CD4-positive, alpha-beta T cell (primary cell): ENCODE measurements at regions not wholly inside any gene's neighbourhood (a gene's known extent, or its start where the extent isn't known, plus 50 kb on each side); places are given as distances from the start of the nearest gene placed in this dataset.

Experiments used
- ATAC-seq: fragments of 200-7000 bp; cut with Tn5 transposase; one replicate; pipeline ENCODE4 v1.10.0; 2022; ENCODE audit warnings: mild to moderate bottlenecking; ENCODE audit not compliant: poor library complexity
- CTCF ChIA-PET: fragments of 350-600 bp; sonication (Branson Sonifier 250); formaldehyde crosslinking; loops from one replicate; lab custom pipeline; 2021; ENCODE audit warnings: antibody characterized with exemption, inconsistent platforms; lab: Charles Lee
- POLR2A ChIA-PET: fragments of 350-600 bp; sonication (Branson Sonifier 250); formaldehyde crosslinking; loops from one replicate; lab custom pipeline; 2021; ENCODE audit warnings: antibody characterized with exemption, inconsistent platforms; lab: Charles Lee
- DNase-seq, 14 experiments: peaks; one replicate each; pipeline ENCODE4 v3.0.0-alpha.2; 2013 to 2020; ENCODE audit warnings: mixed read lengths in 2 of 14
- H3K27ac ChIP-seq, 2 donors: one replicate each; pipeline versions ENCODE4 v1.5.1 to v1.7.0; 2013; ENCODE audit warnings: low read length in 2 of 2, low read depth in 1 of 2, mild to moderate bottlenecking in 1 of 2
- H3K27me3 ChIP-seq, 2 experiments: 1 replicate in 1 of 2; 2 replicates in 1 of 2; pipeline versions ENCODE4 v1.6.1 to v1.7.0; 2013; ENCODE audit warnings: low read length in 2 of 2, control low read depth in 1 of 2, mild to moderate bottlenecking in 1 of 2, moderate library complexity in 1 of 2; ENCODE audit not compliant: insufficient read depth in 2 of 2, control insufficient read depth in 1 of 2
- H3K36me3 ChIP-seq: one replicate; pipeline ENCODE4 v1.6.1; 2013; ENCODE audit warnings: low read length, control low read depth; ENCODE audit not compliant: insufficient read depth
- H3K4me1 ChIP-seq: one replicate; pipeline ENCODE4 v1.6.1; 2013; ENCODE audit warnings: low read length, control low read depth; ENCODE audit not compliant: insufficient read depth
- H3K4me3 ChIP-seq: one replicate; pipeline ENCODE4 v1.5.1; 2013; ENCODE audit warnings: mild to moderate bottlenecking, low read length, moderate library complexity
- H3K9me3 ChIP-seq, 2 experiments: 1 replicate in 1 of 2; 2 replicates in 1 of 2; pipeline versions ENCODE4 v1.6.1 to v1.7.0; 2013; ENCODE audit warnings: low read length in 2 of 2, mild to moderate bottlenecking in 2 of 2, control low read depth in 1 of 2, moderate library complexity in 1 of 2; ENCODE audit not compliant: control insufficient read depth in 1 of 2, insufficient read depth in 1 of 2
- H3K27ac Mint-ChIP-seq: one replicate; pipeline ENCODE4 v1.8.0; 2020; ENCODE audit warnings: mixed read lengths
- H3K27me3 Mint-ChIP-seq: one replicate; pipeline ENCODE4 v1.8.0; 2021; ENCODE audit warnings: mixed read lengths
- H3K36me3 Mint-ChIP-seq: one replicate; pipeline ENCODE4 v1.8.0; 2021; ENCODE audit warnings: low read depth, mixed read lengths
- H3K4me1 Mint-ChIP-seq: one replicate; pipeline ENCODE4 v1.8.0; 2021; ENCODE audit warnings: low read depth, mixed read lengths
- H3K4me3 Mint-ChIP-seq: one replicate; pipeline ENCODE4 v1.8.0; 2020; ENCODE audit warnings: mild to moderate bottlenecking, mixed read lengths
- H3K9me3 Mint-ChIP-seq: one replicate; pipeline ENCODE4 v1.8.0; 2020; ENCODE audit warnings: mixed read lengths
- intact Hi-C, 2 experiments: fragments of 100-400 bp; cut with DNase I in 1 of 2; cut with micrococcal nuclease in 1 of 2; formaldehyde crosslinking; loops; one replicate each; pipeline versions ENCODE4 v1.15.1 to v1.9.0; 2023 to 2025; cut with DNase I, micrococcal nuclease
- TF ChIP-seq, protein P1 (sequence below): fragments of 200-600 bp; IDR thresholded peaks from one replicate; pipeline ENCODE4 v1.8.0; 2022; ENCODE audit warnings: antibody characterized with exemption, mild to moderate bottlenecking

DNA sequence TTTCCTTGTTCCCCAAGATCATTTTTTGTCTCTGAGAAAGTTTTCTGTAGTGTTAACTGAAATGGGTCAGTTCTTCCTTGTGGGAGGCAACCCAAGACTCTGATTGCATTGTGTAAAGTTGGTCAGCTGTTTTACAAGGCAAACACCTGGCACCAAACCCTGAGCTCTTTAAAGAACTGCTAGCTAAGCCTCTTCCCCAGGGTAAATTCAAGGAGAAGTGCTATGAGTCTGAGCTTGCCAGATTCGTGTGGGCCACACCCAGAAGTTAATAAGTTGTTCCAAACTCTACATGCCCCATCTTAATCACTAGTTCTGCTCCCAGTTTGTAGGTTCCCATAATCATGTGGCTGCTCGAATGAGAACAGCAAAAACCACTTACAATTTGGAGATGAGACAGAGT is 214.5 kb downstream of the BTG1 start:
- no peak for ATAC-seq
- TF ChIP-seq, protein P1, sequence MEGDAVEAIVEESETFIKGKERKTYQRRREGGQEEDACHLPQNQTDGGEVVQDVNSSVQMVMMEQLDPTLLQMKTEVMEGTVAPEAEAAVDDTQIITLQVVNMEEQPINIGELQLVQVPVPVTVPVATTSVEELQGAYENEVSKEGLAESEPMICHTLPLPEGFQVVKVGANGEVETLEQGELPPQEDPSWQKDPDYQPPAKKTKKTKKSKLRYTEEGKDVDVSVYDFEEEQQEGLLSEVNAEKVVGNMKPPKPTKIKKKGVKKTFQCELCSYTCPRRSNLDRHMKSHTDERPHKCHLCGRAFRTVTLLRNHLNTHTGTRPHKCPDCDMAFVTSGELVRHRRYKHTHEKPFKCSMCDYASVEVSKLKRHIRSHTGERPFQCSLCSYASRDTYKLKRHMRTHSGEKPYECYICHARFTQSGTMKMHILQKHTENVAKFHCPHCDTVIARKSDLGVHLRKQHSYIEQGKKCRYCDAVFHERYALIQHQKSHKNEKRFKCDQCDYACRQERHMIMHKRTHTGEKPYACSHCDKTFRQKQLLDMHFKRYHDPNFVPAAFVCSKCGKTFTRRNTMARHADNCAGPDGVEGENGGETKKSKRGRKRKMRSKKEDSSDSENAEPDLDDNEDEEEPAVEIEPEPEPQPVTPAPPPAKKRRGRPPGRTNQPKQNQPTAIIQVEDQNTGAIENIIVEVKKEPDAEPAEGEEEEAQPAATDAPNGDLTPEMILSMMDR: no peak
- H3K4me1 Mint-ChIP-seq: peaks cover 4% of the 10 kb centered on the region
- H3K27ac Mint-ChIP-seq: no peak overlapping the region
- intact Hi-C loops: no loop called here
- H3K4me1 ChIP-seq: no peaks in the 10 kb centered on the region
- no peak overlapping the region for H3K4me3 ChIP-seq
- no peaks in the 10 kb centered on the region for H3K27me3 Mint-ChIP-seq
- no peak overlapping the region for H3K4me3 Mint-ChIP-seq
- CTCF ChIA-PET: interaction anchor here (0.6 kb wide), 1 partner anchor 560 kb away, joined by 3 read pairs; no protein-coding TSS in a partner anchor
- no peak overlapping the region for H3K27ac ChIP-seq
- no peaks in the 10 kb centered on the region for H3K36me3 Mint-ChIP-seq
- no peak for DNase-seq
- H3K27me3 ChIP-seq: no peaks in the 10 kb centered on the region
- no peaks in the 10 kb centered on the region for H3K9me3 Mint-ChIP-seq
- no peaks in the 10 kb centered on the region for H3K36me3 ChIP-seq
- POLR2A ChIA-PET: interaction anchor here (1.9 kb wide), 1 partner anchor 55 kb away, joined by 7 read pairs; no protein-coding TSS in a partner anchor
- no peaks in the 10 kb centered on the region for H3K9me3 ChIP-seq

DNA sequence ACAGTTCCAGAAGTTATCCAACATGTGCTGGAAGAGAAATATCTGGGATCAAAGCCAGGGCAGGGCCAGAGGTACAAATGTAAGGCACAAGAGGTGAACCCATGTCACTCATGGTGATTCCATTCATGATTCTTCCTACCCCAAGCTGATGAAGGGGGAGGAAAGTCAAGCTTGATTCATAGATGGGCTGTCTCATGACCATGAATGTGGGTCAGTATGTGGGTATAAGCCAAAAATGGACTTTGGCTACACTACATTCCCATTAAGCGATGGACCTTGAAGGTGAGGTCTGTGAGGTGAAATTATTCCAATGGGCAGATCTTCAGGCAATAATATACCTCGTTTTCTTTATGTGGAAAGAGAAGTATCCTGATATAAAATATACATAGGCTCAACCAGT is 217.1 kb downstream of the BTG1 start:
- intact Hi-C loops: no loop called here

DNA sequence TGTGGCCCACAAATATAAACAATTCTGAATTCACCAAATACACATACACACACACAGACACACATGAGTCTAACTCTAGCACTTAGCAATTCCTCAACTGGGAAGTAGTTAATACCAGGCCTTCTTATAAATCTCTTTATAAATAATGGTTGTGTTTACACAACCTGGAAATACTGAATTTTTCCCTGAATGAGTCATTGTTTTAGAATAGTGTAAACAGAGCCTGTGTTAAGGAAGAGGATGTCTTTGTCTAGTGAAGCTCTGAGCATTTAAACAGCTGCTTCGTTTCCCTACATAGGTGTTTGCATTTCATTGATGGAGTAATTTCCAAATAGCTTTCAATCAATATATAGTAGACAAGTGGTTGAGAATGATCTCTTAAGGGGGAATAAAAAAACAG is 218.8 kb downstream of the BTG1 start:
- no peaks in the 10 kb centered on the region for H3K9me3 Mint-ChIP-seq
- Histone ChIP-seq H3K27ac (no peak overlapping the region), H3K9me3 (peaks cover 0 to 11% of the 10 kb centered on the region in 2 experiments), H3K4me1 (no peaks in the 10 kb centered on the region), H3K36me3 (no peaks in the 10 kb centered on the region), H3K4me3 (no peak overlapping the region), H3K27me3 (no peaks in the 10 kb centered on the region)
- CTCF ChIA-PET: no interaction called here
- H3K27me3 Mint-ChIP-seq: no peaks in the 10 kb centered on the region
- intact Hi-C loops: no loop called here
- peaks cover 13% of the 10 kb centered on the region for H3K4me1 Mint-ChIP-seq
- ATAC-seq (no peak), DNase-seq (no peak)
- H3K36me3 Mint-ChIP-seq: no peaks in the 10 kb centered on the region
- H3K27ac Mint-ChIP-seq: no peak overlapping the region
- no peak overlapping the region for H3K4me3 Mint-ChIP-seq
- POLR2A ChIA-PET: interaction anchor here (1.7 kb wide), 1 partner anchor 50 kb away, joined by 3 read pairs; no protein-coding TSS in a partner anchor
- TF ChIP-seq, protein P1: no peak

More for the DNA sequence above, 217.1 kb downstream of the BTG1 start:
- DNase-seq (no peak), ATAC-seq (no peak)
- ChIA-PET POLR2A (interaction anchor here (1.7 kb wide), 1 partner anchor 52 kb away, joined by 3 read pairs; no protein-coding TSS in a partner anchor), CTCF (interaction anchor here (1.7 kb wide), 1 partner anchor 9 kb away, joined by 4 read pairs; no protein-coding TSS in a partner anchor)
- Histone ChIP-seq H3K27me3 (no peaks in the 10 kb centered on the region), H3K9me3 (peaks cover 0 to 11% of the 10 kb centered on the region in 2 experiments), H3K4me1 (no peaks in the 10 kb centered on the region), H3K4me3 (no peak overlapping the region), H3K27ac (no peak overlapping the region), H3K36me3 (no peaks in the 10 kb centered on the region)
- Mint-ChIP-seq H3K36me3 (no peaks in the 10 kb centered on the region), H3K4me1 (peaks cover 4% of the 10 kb centered on the region), H3K4me3 (no peak overlapping the region), H3K27me3 (no peaks in the 10 kb centered on the region), H3K9me3 (no peaks in the 10 kb centered on the region), H3K27ac (no peak overlapping the region)
- TF ChIP-seq, protein P1: no peak
